SK-N-SH (cell line): ENCODE measurements at regions not wholly inside any gene's neighbourhood (a gene's known extent, or its start where the extent isn't known, plus 50 kb on each side); places are given as distances from the start of the nearest gene placed in this dataset.

Experiments
- CTCF ChIA-PET: fragments of 300-600, 350-600 bp; formaldehyde crosslinking; extraction: SDS; loops from one replicate; lab custom pipeline; 2021; lab: Yijun Ruan, JAX
- POLR2A ChIA-PET: fragments of 350-600 bp; sonication (Branson Sonifier 250); formaldehyde crosslinking; extraction: SDS; loops from one replicate; lab custom pipeline; 2020; ENCODE audit warnings: antibody characterized with exemption, inconsistent platforms; lab: Yijun Ruan, JAX
- DNase-seq: peaks from one replicate; pipeline ENCODE4 v3.0.0; 2012
- H2AFZ ChIP-seq: fragments of 200-600 bp; sonication (generic); 2 replicates; pipeline ENCODE4 v1.8.1; 2016; ENCODE audit warnings: antibody characterized with exemption, mild to moderate bottlenecking, low read depth
- H3F3A ChIP-seq: fragments of 200-600 bp; sonication (generic); replicated peaks from 2 replicates; pipeline ENCODE3; 2016; ENCODE audit warnings: antibody characterized with exemption, mild to moderate bottlenecking; ENCODE audit not compliant: insufficient read depth
- H3K27ac ChIP-seq, 2 experiments: fragments of 200-500 bp in 1 of 2; fragments of 200-600 bp in 1 of 2; sonication (Bioruptor generic) in 1 of 2; sonication (generic), shearing (Covaris generic) in 1 of 2; 2 replicates each; pipeline versions ENCODE4 v1.5.1 to v1.6.1; 2014 to 2016; ENCODE audit warnings: low read depth in 2 of 2, inconsistent platforms in 1 of 2, low read length in 1 of 2, mild to moderate bottlenecking in 1 of 2, mixed read lengths in 1 of 2
- H3K27me3 ChIP-seq: fragments of 200-600 bp; sonication (generic), shearing (Covaris generic); 2 replicates; pipeline ENCODE4 v1.6.1; 2016; ENCODE audit warnings: mixed run types; ENCODE audit not compliant: insufficient read depth
- H3K36me3 ChIP-seq, 2 experiments: fragments of 200-500 bp in 1 of 2; fragments of 200-600 bp in 1 of 2; sonication (Bioruptor generic) in 1 of 2; sonication (generic) in 1 of 2; replicated peaks in 1 of 2; 2 replicates each; pipeline versions ENCODE3 to v1.5.1; 2014 to 2016; ENCODE audit warnings: low read length in 1 of 2, mild to moderate bottlenecking in 1 of 2; ENCODE audit not compliant: insufficient read depth in 2 of 2, control insufficient read depth in 1 of 2
- H3K4me1 ChIP-seq, 2 experiments: fragments of 200-500 bp in 1 of 2; fragments of 200-600 bp in 1 of 2; sonication (Bioruptor generic) in 1 of 2; sonication (generic), shearing (Covaris generic) in 1 of 2; 2 replicates each; pipeline versions ENCODE4 v1.5.1 to v1.6.1; 2014 to 2016; ENCODE audit warnings: low read depth in 1 of 2, low read length in 1 of 2, mixed run types in 1 of 2; ENCODE audit not compliant: insufficient read depth in 2 of 2, control insufficient read depth in 1 of 2
- H3K4me2 ChIP-seq: fragments of 200-600 bp; sonication (generic), shearing (Covaris generic); 2 replicates; pipeline ENCODE4 v1.6.1; 2017; ENCODE audit warnings: mixed run types
- H3K4me3 ChIP-seq, 2 experiments: fragments of 200-500 bp in 1 of 2; fragments of 200-600 bp in 1 of 2; sonication (Bioruptor generic) in 1 of 2; sonication (generic), shearing (Covaris generic) in 1 of 2; 2 replicates each; pipeline versions ENCODE4 v1.5.1 to v1.8.1; 2014 to 2016; ENCODE audit warnings: low read depth in 2 of 2, inconsistent platforms in 1 of 2, low read length in 1 of 2, mild to moderate bottlenecking in 1 of 2, mixed read lengths in 1 of 2, moderate library complexity in 1 of 2
- H3K79me2 ChIP-seq: fragments of 200-600 bp; sonication (generic); 2 replicates; pipeline ENCODE4 v1.8.1; 2017; ENCODE audit warnings: mild to moderate bottlenecking; ENCODE audit not compliant: insufficient read depth
- H3K9ac ChIP-seq: fragments of 200-600 bp; sonication (generic); 2 replicates; pipeline ENCODE4 v1.6.1; 2017; ENCODE audit warnings: mixed run types
- H3K9me2 ChIP-seq: fragments of 200-600 bp; sonication (generic); 2 replicates; pipeline ENCODE4 v1.6.1; 2017; ENCODE audit warnings: mixed run types
- H3K9me3 ChIP-seq: fragments of 200-600 bp; sonication (generic); 2 replicates; pipeline ENCODE4 v1.6.1; 2017; ENCODE audit warnings: mixed run types, mild to moderate bottlenecking, moderate library complexity
- H4K20me1 ChIP-seq: fragments of 200-600 bp; sonication (generic); 2 replicates; pipeline ENCODE4 v1.6.1; 2017; ENCODE audit warnings: mild to moderate bottlenecking, mixed run types; ENCODE audit not compliant: insufficient read depth
- EP300 ChIP-seq, 2 experiments: IDR thresholded peaks; 2 replicates each; pipeline versions ENCODE4 v1.4.0 to v1.6.1; 2012; ENCODE audit warnings: borderline replicate concordance in 1 of 2, low read depth in 1 of 2, low read length in 1 of 2
- FOSL2 ChIP-seq: IDR thresholded peaks from 2 replicates; pipeline ENCODE4 v1.4.0; 2012; ENCODE audit warnings: low read depth, mild to moderate bottlenecking, moderate library complexity, borderline replicate concordance
- FOXM1 ChIP-seq: IDR thresholded peaks from 2 replicates; pipeline ENCODE4 v1.4.0; 2012; ENCODE audit warnings: low read depth, mild to moderate bottlenecking
- GABPA ChIP-seq: IDR thresholded peaks from 2 replicates; pipeline ENCODE4 v1.4.0; 2012; ENCODE audit warnings: low read depth, mild to moderate bottlenecking
- GATA2 ChIP-seq: sonication (generic); formaldehyde crosslinking; IDR thresholded peaks from 2 replicates; pipeline ENCODE4 v1.5.0; 2020; ENCODE audit warnings: mild to moderate bottlenecking, missing genetic modification reagents
- IRF3 ChIP-seq: fragments of 150-350 bp; IDR thresholded peaks from 2 replicates; pipeline ENCODE4 v1.6.1; 2016; ENCODE audit warnings: mild to moderate bottlenecking, low read depth, low read length
- MEF2A ChIP-seq: IDR thresholded peaks from 2 replicates; pipeline ENCODE4 v1.4.0; 2012; ENCODE audit warnings: low read depth, borderline replicate concordance
- NRF1 ChIP-seq: IDR thresholded peaks from 2 replicates; pipeline ENCODE4 v1.6.1; 2012; ENCODE audit warnings: low read depth, mild to moderate bottlenecking, low read length
- RAD21 ChIP-seq: IDR thresholded peaks from 2 replicates; pipeline ENCODE4 v1.6.1; 2012; ENCODE audit warnings: mild to moderate bottlenecking, low read length
- RCOR1 ChIP-seq: fragments of 150-350 bp; IDR thresholded peaks from 2 replicates; pipeline ENCODE4 v1.6.1; 2017; ENCODE audit warnings: antibody characterized with exemption, low read length
- REST ChIP-seq: IDR thresholded peaks from 2 replicates; pipeline ENCODE4 v1.6.1; 2012; ENCODE audit warnings: mild to moderate bottlenecking, low read depth, low read length, moderate library complexity
- RXRA ChIP-seq: IDR thresholded peaks from 2 replicates; pipeline ENCODE4 v1.4.0; 2012; ENCODE audit warnings: low read depth, mild to moderate bottlenecking, borderline replicate concordance
- TAF1 ChIP-seq: IDR thresholded peaks from 2 replicates; pipeline ENCODE4 v1.6.1; 2012; ENCODE audit warnings: low read depth, mild to moderate bottlenecking, low read length, moderate library complexity, borderline replicate concordance
- TEAD4 ChIP-seq: IDR thresholded peaks from 2 replicates; pipeline ENCODE4 v1.4.0; 2012; ENCODE audit warnings: mild to moderate bottlenecking, borderline replicate concordance; ENCODE audit not compliant: insufficient read depth
- USF1 ChIP-seq: IDR thresholded peaks from 2 replicates; pipeline ENCODE4 v1.4.0; 2012; ENCODE audit warnings: low read depth, borderline replicate concordance
- USF2 ChIP-seq: fragments of 150-350 bp; IDR thresholded peaks from 2 replicates; pipeline ENCODE4 v1.6.1; 2017; ENCODE audit warnings: antibody characterized with exemption, low read length, low read depth, borderline replicate concordance
- YY1 ChIP-seq: IDR thresholded peaks from 2 replicates; pipeline ENCODE4 v1.4.0; 2012; ENCODE audit warnings: low read depth, mild to moderate bottlenecking
- WGBS: methylation state at CpG from one replicate; pipeline ENCODE4 v1.1.6; 2017; ENCODE audit warnings: low lambda C conversion rate; 5-methylcytosine and 5-hydroxymethylcytosine counted together
- TF ChIP-seq, protein P1 (sequence below): IDR thresholded peaks from 2 replicates; pipeline ENCODE4 v1.4.0; 2012; ENCODE audit warnings: low read depth
- TF ChIP-seq, protein P2 (sequence below): IDR thresholded peaks from 2 replicates; pipeline ENCODE4; 2012

GRCh38 chr14:83529531-83529930, 1995.9 kb upstream of the SEL1L start:
- no peak overlapping the region for H3K4me2 ChIP-seq
- no peak overlapping the region for H3K27ac ChIP-seq
- DNase-seq, result no peak
- WGBS, result 67% methylated on average over 2 of the region's 2 CpGs
- no peaks in the 10 kb centered on the region for H3K36me3 ChIP-seq
- TF ChIP-seq, protein P1, sequence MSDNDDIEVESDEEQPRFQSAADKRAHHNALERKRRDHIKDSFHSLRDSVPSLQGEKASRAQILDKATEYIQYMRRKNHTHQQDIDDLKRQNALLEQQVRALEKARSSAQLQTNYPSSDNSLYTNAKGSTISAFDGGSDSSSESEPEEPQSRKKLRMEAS, result no peak
- TF ChIP-seq RCOR1 (no peak), TEAD4 (no peak), EP300 (IDR thresholded peaks at IDR 0.05; ENCODE audit: borderline replicate concordance in 1 of 2, low read depth in 1 of 2, low read length in 1 of 2) (no peak), GATA2 (no peak), USF1 (no peak), GABPA (no peak), TAF1 (no peak), USF2 (no peak), MEF2A (no peak), NRF1 (no peak), FOSL2 (no peak)
- TF ChIP-seq, protein P2, sequence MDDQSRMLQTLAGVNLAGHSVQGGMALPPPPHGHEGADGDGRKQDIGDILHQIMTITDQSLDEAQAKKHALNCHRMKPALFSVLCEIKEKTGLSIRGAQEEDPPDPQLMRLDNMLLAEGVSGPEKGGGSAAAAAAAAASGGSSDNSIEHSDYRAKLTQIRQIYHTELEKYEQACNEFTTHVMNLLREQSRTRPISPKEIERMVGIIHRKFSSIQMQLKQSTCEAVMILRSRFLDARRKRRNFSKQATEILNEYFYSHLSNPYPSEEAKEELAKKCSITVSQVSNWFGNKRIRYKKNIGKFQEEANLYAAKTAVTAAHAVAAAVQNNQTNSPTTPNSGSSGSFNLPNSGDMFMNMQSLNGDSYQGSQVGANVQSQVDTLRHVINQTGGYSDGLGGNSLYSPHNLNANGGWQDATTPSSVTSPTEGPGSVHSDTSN, result no peak
- no peaks in the 10 kb centered on the region for H4K20me1 ChIP-seq
- ChIA-PET CTCF (no interaction called here), POLR2A (no interaction called here)
- H3K9me3 ChIP-seq, result no peaks in the 10 kb centered on the region
- H3F3A ChIP-seq, result no peaks in the 10 kb centered on the region
- H2AFZ ChIP-seq, result no peak overlapping the region
- H3K79me2 ChIP-seq, result no peaks in the 10 kb centered on the region
- H3K4me3 ChIP-seq, result no peak overlapping the region
- H3K9me2 ChIP-seq, result no peaks in the 10 kb centered on the region
- H3K4me1 ChIP-seq, result no peaks in the 10 kb centered on the region
- no peak overlapping the region for H3K9ac ChIP-seq
- no peaks in the 10 kb centered on the region for H3K27me3 ChIP-seq

DNA sequence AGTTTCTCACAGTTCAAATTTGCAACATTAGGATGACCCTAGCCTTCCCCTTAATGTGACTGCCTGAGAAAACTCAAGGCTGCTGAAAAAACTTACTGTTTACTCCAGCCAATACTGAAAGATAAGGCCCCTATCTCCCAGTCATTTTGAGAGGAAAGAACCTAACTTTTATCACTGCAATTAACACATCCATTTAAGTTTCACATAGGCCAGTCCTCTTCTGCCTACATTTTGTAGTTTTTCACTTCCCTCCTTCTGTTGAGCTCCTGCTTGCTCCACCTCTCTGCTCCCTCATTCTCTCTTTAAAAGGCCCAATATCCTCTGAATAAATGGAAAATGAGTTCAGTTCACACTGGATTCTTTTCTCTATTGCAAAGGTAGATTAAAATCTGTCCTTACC, 1996.2 kb upstream of the FLRT2 start:
- Histone ChIP-seq H3K9me3 (no peaks in the 10 kb centered on the region), H3K9ac (no peak overlapping the region), H4K20me1 (no peaks in the 10 kb centered on the region), H3K79me2 (no peaks in the 10 kb centered on the region), H3K4me2 (no peak overlapping the region), H3K36me3 (no peaks in the 10 kb centered on the region), H3K9me2 (0 out of 2 replicates have a peak, but pooled peaks cover 3% of the 10 kb centered on the region), H3K27me3 (no peaks in the 10 kb centered on the region), H3F3A (no peaks in the 10 kb centered on the region), H3K4me1 (no peaks in the 10 kb centered on the region; a peak in 2 of 4 replicates), H3K27ac (no peak overlapping the region), H3K4me3 (no peak overlapping the region), H2AFZ (no peak overlapping the region)
- ChIA-PET CTCF (interaction anchor here (1.2 kb wide), 1 partner anchor 13 kb away, joined by 4 read pairs; no protein-coding TSS in a partner anchor), POLR2A (no interaction called here)
- no peak for DNase-seq
- TF ChIP-seq RXRA (no peak), IRF3 (no peak), YY1 (no peak), RCOR1 (no peak), REST (no peak), FOSL2 (no peak), RAD21 (no peak), FOXM1 (no peak), TEAD4 (no peak)
- TF ChIP-seq, protein P2, result no peak
